Omental fat pad (tissue), 3 donors: ENCODE measurements at regions not wholly inside any gene's neighbourhood (a gene's known extent, or its start where the extent isn't known, plus 50 kb on each side); places are given as distances from the start of the nearest gene placed in this dataset.

Source experiments
- ATAC-seq: fragments of 150-250 bp; one replicate; pipeline ENCODE4 v1.9.1; 2016; ENCODE audit warnings: mild to moderate bottlenecking, moderate library complexity; ENCODE audit not compliant: low FRiP score
- DNase-seq: peaks from one replicate; pipeline ENCODE4 v3.0.0-alpha.2; 2019; ENCODE audit warnings: low spot score
- CTCF ChIP-seq, 3 donors: fragments of 450-650 bp; IDR thresholded peaks; one replicate each; pipeline ENCODE4 v1.5.1; 2016 to 2017; ENCODE audit warnings: antibody characterized with exemption in 3 of 3, mild to moderate bottlenecking in 3 of 3, moderate library complexity in 2 of 3

GRCh38 chr1:112341986-112342385 lies 54.0 kb upstream of the CTTNBP2NL start:
- no peak for DNase-seq
- no peak for ATAC-seq
- TF ChIP-seq CTCF (IDR thresholded peaks at IDR 0.05) = no peak

- TF ChIP-seq CTCF (IDR thresholded peaks at IDR 0.05) = no peak
- DNase-seq = no peak
- no peak for ATAC-seq
Observed at GRCh38 chr1:112342558-112342957, 53.5 kb upstream of the CTTNBP2NL start.

GRCh38 chr1:112344754-112345423 lies 51.1 kb upstream of the CTTNBP2NL start:
- DNase-seq = no peak
- ATAC-seq = no peak
- TF ChIP-seq CTCF (IDR thresholded peaks at IDR 0.05) = no peak
